A673 (cell line): ENCODE measurements at regions not wholly inside any gene's neighbourhood (a gene's known extent, or its start where the extent isn't known, plus 50 kb on each side); places are given as distances from the start of the nearest gene placed in this dataset.

Source experiments
- EZH2 ChIP-seq: fragments of 200-600 bp; sonication (generic); IDR thresholded peaks from 2 replicates; pipeline ENCODE4 v1.6.1; 2017; ENCODE audit warnings: borderline replicate concordance, low read depth, mild to moderate bottlenecking, mixed read lengths, antibody characterized with exemption, low read length; ENCODE audit not compliant: poor library complexity, severe bottlenecking
- TF ChIP-seq, protein P1 (sequence below): fragments of 300-800, 200-600 bp; sonication (generic); conservative IDR thresholded peaks from 2 replicates; pipeline ENCODE4 v1.5.1; 2017; ENCODE audit warnings: low read depth, mild to moderate bottlenecking, antibody characterized with exemption, low read length, moderate library complexity, mixed read lengths

DNA sequence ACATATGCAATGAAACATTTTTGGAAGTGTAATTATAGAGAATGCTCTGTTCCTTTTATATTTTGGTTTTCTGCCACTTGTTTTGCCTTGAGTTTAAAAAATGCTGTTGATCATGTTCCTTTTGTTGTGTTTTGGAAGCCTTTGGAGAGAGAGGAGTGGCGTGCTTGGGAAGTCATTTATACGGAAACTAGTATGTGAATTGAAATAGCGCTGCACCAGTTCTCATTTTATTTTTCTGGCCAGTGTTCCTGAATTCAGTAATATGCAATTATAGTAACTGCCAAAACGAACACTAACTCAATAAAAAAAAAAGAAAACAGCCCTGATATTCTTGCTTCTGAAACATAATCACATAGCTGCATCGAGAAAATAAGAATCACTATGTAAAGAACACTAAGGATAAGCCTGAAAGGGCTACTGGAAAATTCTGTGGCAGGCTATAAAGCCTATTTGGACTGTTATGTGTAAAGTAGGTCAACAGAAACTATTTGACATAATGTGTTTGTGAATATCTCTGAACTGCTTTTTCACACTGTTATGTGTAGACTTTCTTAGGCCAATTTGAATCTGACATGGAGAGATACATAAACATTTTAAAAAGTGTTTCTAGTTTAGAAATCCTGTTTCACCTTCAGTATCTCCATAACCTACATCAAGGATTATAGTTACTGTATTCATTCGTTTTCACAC lies 742.0 kb downstream of the KCNT2 start:
- TF ChIP-seq, protein P1, sequence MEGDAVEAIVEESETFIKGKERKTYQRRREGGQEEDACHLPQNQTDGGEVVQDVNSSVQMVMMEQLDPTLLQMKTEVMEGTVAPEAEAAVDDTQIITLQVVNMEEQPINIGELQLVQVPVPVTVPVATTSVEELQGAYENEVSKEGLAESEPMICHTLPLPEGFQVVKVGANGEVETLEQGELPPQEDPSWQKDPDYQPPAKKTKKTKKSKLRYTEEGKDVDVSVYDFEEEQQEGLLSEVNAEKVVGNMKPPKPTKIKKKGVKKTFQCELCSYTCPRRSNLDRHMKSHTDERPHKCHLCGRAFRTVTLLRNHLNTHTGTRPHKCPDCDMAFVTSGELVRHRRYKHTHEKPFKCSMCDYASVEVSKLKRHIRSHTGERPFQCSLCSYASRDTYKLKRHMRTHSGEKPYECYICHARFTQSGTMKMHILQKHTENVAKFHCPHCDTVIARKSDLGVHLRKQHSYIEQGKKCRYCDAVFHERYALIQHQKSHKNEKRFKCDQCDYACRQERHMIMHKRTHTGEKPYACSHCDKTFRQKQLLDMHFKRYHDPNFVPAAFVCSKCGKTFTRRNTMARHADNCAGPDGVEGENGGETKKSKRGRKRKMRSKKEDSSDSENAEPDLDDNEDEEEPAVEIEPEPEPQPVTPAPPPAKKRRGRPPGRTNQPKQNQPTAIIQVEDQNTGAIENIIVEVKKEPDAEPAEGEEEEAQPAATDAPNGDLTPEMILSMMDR = no peak
- TF ChIP-seq EZH2 = no peak
